ENCODE measurements at regions not wholly inside any gene's neighbourhood (a gene's known extent, or its start where the extent isn't known, plus 50 kb on each side); places are given as distances from the start of the nearest gene placed in this dataset.
"Not testable (repeated sequence)": the region's sequence is repeated elsewhere in the genome, so short reads cannot be mapped to it uniquely, and the experiment has no call there.

DNA sequence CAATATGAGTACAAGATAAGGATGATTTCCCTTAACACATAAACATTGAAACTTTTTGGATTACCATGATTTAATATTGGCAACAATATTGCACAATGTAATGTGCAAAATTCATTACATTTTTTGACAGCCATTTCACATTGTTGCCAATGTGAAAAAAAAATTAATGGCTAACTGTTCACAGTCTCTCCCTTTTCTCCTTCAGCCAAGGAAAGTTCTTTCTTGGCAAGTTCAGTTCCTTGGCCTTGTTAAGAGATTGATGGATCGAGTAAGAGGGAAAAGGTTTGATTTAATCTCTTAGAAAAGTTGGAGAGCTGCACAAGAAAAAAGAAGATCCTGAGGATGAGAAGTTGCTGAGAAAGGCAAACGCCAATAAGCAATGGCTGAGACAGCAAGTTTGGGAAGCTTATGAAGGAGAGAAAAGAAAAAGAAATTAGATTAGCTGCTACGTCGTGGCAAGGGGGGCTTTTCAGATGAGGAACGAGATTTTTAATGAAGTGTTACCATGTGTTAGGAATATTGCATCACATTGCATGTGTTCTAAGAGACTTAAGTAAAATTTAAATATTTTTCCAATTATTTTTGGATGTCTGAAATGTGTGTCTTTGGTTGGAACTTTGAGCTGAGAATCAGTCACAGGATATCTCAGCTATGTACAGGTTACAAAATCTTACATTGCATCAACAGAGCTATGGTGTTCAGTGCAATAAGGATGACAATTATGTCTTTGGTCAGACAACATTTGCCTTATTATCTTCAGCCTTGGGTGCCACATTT, 61.4 kb upstream of the ZNF280D start:
- DNase-seq = no peak
- no peak overlapping the region for H3K4me3 ChIP-seq
- no peaks in the 10 kb centered on the region for H3K27me3 ChIP-seq
- no peaks in the 10 kb centered on the region for H3K4me1 ChIP-seq
- peak overlapping the region in 1 of 4 donors; percentile 16 for H3K27ac ChIP-seq
- in situ Hi-C loops (cut with MboI; ENCODE audit: low pct_ligation_motif_present in 1 of 4, low pct_unique_long_range_greater_than_20kb in 1 of 4, low sequenced_read_pairs in 3 of 4) (no loop called here), intact Hi-C loops (cut with DNase I; ENCODE audit: low total_unique reads) (no loop called here)
- WGBS, 2 donors (ENCODE audit: low coverage in 1 of 2) = 70 to 79% methylated on average over 2 to 5 of the region's 5 CpGs
- H3K9me3 ChIP-seq = peaks cover 0 to 6% of the 10 kb centered on the region in 2 donors
- no peak for TF ChIP-seq POLR2A (IDR thresholded peaks at IDR 0.05)
- TF ChIP-seq, protein P1, sequence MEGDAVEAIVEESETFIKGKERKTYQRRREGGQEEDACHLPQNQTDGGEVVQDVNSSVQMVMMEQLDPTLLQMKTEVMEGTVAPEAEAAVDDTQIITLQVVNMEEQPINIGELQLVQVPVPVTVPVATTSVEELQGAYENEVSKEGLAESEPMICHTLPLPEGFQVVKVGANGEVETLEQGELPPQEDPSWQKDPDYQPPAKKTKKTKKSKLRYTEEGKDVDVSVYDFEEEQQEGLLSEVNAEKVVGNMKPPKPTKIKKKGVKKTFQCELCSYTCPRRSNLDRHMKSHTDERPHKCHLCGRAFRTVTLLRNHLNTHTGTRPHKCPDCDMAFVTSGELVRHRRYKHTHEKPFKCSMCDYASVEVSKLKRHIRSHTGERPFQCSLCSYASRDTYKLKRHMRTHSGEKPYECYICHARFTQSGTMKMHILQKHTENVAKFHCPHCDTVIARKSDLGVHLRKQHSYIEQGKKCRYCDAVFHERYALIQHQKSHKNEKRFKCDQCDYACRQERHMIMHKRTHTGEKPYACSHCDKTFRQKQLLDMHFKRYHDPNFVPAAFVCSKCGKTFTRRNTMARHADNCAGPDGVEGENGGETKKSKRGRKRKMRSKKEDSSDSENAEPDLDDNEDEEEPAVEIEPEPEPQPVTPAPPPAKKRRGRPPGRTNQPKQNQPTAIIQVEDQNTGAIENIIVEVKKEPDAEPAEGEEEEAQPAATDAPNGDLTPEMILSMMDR (IDR thresholded peaks at IDR 0.05) = no peak
- no peak for TF ChIP-seq EP300 (IDR thresholded peaks at IDR 0.05; ENCODE audit: low read depth)
- no peak for TF ChIP-seq POLR2AphosphoS5 (IDR thresholded peaks at IDR 0.05)
- no peaks in the 10 kb centered on the region for H3K36me3 ChIP-seq

DNA sequence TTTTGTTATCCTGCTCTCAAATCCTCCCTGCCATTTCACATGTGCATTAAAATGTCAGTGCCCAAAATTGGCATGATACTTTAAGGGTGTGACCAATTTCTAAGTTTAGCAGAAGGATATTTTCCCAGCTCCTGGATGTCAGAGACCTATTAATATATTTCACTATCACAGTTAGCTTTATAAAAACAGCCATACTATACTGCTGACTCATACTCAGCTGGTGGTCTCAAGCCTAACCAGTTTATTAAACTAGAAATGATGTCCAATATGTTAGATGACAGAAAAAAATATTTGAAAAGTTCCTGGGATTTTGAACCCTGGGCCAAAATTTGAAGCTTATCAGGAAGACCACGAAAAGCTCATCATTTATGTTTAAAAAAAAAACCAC, 60.9 kb upstream of the ZNF280D start:
- WGBS, 2 donors (ENCODE audit: low coverage in 1 of 2) = 33 to 50% methylated on average over 1 of the region's 1 CpG
- no peak for TF ChIP-seq POLR2AphosphoS5 (IDR thresholded peaks at IDR 0.05)
- TF ChIP-seq EP300 (IDR thresholded peaks at IDR 0.05; ENCODE audit: low read depth) = no peak
- TF ChIP-seq POLR2A (IDR thresholded peaks at IDR 0.05) = no peak
- TF ChIP-seq, protein P1 (IDR thresholded peaks at IDR 0.05) = no peak
- H3K27ac ChIP-seq = peak overlapping the region in 1 of 4 donors; percentile 16
- in situ Hi-C loops (cut with MboI; ENCODE audit: low pct_ligation_motif_present in 1 of 4, low pct_unique_long_range_greater_than_20kb in 1 of 4, low sequenced_read_pairs in 3 of 4) (no loop called here), intact Hi-C loops (cut with DNase I; ENCODE audit: low total_unique reads) (no loop called here)
- H3K4me1 ChIP-seq = no peaks in the 10 kb centered on the region
- no peak overlapping the region for H3K4me3 ChIP-seq
- no peaks in the 10 kb centered on the region for H3K36me3 ChIP-seq
- no peaks in the 10 kb centered on the region for H3K27me3 ChIP-seq
- no peak for DNase-seq
- H3K9me3 ChIP-seq = peaks cover 0 to 6% of the 10 kb centered on the region in 2 donors

DNA sequence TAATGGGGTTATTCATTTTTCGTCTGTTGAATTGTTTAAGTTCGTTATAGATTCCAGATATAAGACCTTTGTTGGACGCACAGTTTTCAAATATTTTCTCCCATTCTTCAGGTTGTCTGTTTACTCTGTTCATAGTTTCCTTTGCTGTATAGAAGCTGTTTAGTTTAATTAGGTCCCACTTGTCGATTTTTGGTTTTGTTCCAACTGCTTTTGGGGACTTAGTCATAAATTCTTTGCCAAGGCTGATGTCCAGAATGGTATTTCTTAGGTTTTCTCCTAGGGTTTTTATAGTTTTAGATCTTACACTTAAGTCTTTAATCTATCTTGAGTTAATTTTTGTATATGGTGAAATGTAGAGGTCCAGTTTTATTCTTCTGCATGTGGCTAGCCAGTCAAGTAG, 58.9 kb upstream of the ZNF280D start:
- no peaks in the 10 kb centered on the region for H3K36me3 ChIP-seq
- H3K4me1 ChIP-seq = no peaks in the 10 kb centered on the region
- TF ChIP-seq POLR2A (IDR thresholded peaks at IDR 0.05) (no peak), POLR2AphosphoS5 (IDR thresholded peaks at IDR 0.05) (no peak), EP300 (IDR thresholded peaks at IDR 0.05; ENCODE audit: low read depth) (no peak)
- TF ChIP-seq, protein P1 (IDR thresholded peaks at IDR 0.05) = no peak
- no peak for DNase-seq
- intact Hi-C loops (cut with DNase I; ENCODE audit: low total_unique reads) (no loop called here), in situ Hi-C loops (cut with MboI; ENCODE audit: low pct_ligation_motif_present in 1 of 4, low pct_unique_long_range_greater_than_20kb in 1 of 4, low sequenced_read_pairs in 3 of 4) (no loop called here)
- H3K9me3 ChIP-seq = peaks cover 0 to 6% of the 10 kb centered on the region in 2 donors
- no peak overlapping the region for H3K4me3 ChIP-seq
- WGBS, 2 donors (ENCODE audit: low coverage in 1 of 2) = 88 to 89% methylated on average over 4 of the region's 4 CpGs
- H3K27me3 ChIP-seq = no peaks in the 10 kb centered on the region
- no peak overlapping the region for H3K27ac ChIP-seq

DNA sequence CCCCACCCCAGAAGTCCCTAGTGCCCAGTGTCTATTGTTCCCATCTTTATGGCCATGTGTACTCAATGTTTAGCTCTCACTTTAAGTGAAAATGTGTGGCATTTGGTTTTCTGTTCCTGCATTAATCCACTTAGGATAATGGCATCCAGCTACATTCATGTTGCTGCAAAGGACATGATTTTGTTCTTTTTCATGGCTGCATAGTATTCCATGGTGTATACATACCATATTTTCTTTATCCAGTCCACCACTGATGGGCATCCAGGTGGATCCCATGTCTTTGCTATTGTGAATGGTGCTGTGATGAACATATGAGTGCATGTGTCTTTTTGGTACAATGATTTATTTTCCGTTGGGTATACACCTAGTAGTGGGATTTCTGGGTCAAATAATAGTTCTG, 58.2 kb upstream of the ZNF280D start:
- H3K4me1 ChIP-seq; DNase-seq; H3K27me3 ChIP-seq; intact Hi-C loops (cut with DNase I; ENCODE audit: low total_unique reads); in situ Hi-C loops (cut with MboI; ENCODE audit: low pct_ligation_motif_present in 1 of 4, low pct_unique_long_range_greater_than_20kb in 1 of 4, low sequenced_read_pairs in 3 of 4); H3K9me3 ChIP-seq; H3K4me3 ChIP-seq; H3K36me3 ChIP-seq; H3K27ac ChIP-seq: not testable (repeated sequence)
- 100% methylated on average over 1 of the region's 1 CpG for WGBS, 2 donors (ENCODE audit: low coverage in 1 of 2)

DNA sequence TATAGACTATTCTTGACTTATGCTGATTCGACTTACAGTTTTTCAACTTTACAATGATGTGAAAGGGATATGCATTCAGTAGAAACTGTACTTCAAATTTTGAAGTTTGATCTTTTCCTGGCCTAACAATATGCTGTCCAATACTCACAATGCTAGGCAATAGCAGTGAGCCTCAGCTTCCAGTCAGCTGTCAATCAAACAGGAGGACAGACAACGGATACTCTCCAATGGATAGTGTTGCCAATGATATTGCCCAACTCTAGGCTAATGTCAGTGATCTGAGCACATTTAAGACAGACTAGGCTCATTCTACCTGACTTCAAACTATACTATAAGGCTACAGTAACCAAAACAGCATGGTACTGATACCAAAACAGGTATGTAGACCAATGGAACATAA, 55.0 kb upstream of the ZNF280D start:
- no peak for DNase-seq
- peaks cover 0 to 4% of the 10 kb centered on the region in 2 donors for H3K9me3 ChIP-seq
- H3K4me3 ChIP-seq = no peak overlapping the region
- TF ChIP-seq POLR2A (IDR thresholded peaks at IDR 0.05) (no peak), EP300 (IDR thresholded peaks at IDR 0.05; ENCODE audit: low read depth) (no peak), POLR2AphosphoS5 (IDR thresholded peaks at IDR 0.05) (no peak)
- TF ChIP-seq, protein P1 (IDR thresholded peaks at IDR 0.05) = no peak
- H3K36me3 ChIP-seq = no peaks in the 10 kb centered on the region
- WGBS, 2 donors (ENCODE audit: low coverage in 1 of 2) = 100% methylated on average over 2 of the region's 2 CpGs; no CpG with 5 or more reads in 1 of the 2 donors
- no peaks in the 10 kb centered on the region for H3K27me3 ChIP-seq
- H3K4me1 ChIP-seq = no peaks in the 10 kb centered on the region
- intact Hi-C loops (cut with DNase I; ENCODE audit: low total_unique reads) (no loop called here), in situ Hi-C loops (cut with MboI; ENCODE audit: low pct_ligation_motif_present in 1 of 4, low pct_unique_long_range_greater_than_20kb in 1 of 4, low sequenced_read_pairs in 3 of 4) (no loop called here)
- H3K27ac ChIP-seq = no peak overlapping the region
